Kidney (tissue), 13 donors: ENCODE measurements at regions not wholly inside any gene's neighbourhood (a gene's known extent, or its start where the extent isn't known, plus 50 kb on each side); places are given as distances from the start of the nearest gene placed in this dataset.

Source experiments
- DNase-seq, 5 donors: peaks; one replicate each; pipeline ENCODE4 v3.0.0-alpha.2; 2013 to 2020
- FAIRE-seq: peaks from 2 replicates; lab custom pipeline; 2012; peaks lifted over from hg19 to GRCh38; lab: Jason Lieb, UNC
- H3K27ac ChIP-seq, 2 donors: one replicate each; pipeline ENCODE4 v1.7.0; 2013; ENCODE audit warnings: low read depth in 2 of 2, low read length in 2 of 2, inconsistent platforms in 1 of 2
- H3K27me3 ChIP-seq: one replicate; pipeline ENCODE4 v1.7.1; 2013; ENCODE audit warnings: low read length, inconsistent platforms; ENCODE audit not compliant: control insufficient read depth, insufficient read depth
- H3K36me3 ChIP-seq, 3 donors: one replicate each; pipeline versions ENCODE4 v1.7.0 to v1.7.1; 2013; ENCODE audit warnings: low read length in 3 of 3, control low read depth in 1 of 3, inconsistent platforms in 1 of 3; ENCODE audit not compliant: insufficient read depth in 3 of 3, control insufficient read depth in 2 of 3
- H3K4me1 ChIP-seq, 3 donors: one replicate each; pipeline versions ENCODE4 v1.7.0 to v1.7.1; 2013; ENCODE audit warnings: low read length in 3 of 3, inconsistent platforms in 1 of 3, low read depth in 1 of 3; ENCODE audit not compliant: control insufficient read depth in 2 of 3, insufficient read depth in 2 of 3
- H3K4me3 ChIP-seq, 3 donors: one replicate each; pipeline versions ENCODE4 v1.7.0 to v1.8.1; 2013; ENCODE audit warnings: low read length in 3 of 3, control low read depth in 1 of 3, inconsistent platforms in 1 of 3
- H3K9ac ChIP-seq, 3 donors: one replicate each; pipeline versions ENCODE4 v1.7.0 to v1.7.1; 2013; ENCODE audit warnings: low read length in 3 of 3, control low read depth in 1 of 3, inconsistent platforms in 1 of 3
- H3K9me3 ChIP-seq, 3 donors: one replicate each; pipeline versions ENCODE4 v1.7.0 to v1.7.1; 2013; ENCODE audit warnings: low read length in 3 of 3, control low read depth in 1 of 3, inconsistent platforms in 1 of 3; ENCODE audit not compliant: control insufficient read depth in 2 of 3, insufficient read depth in 1 of 3
- intact Hi-C: fragments of 100-400 bp; cut with DNase I; formaldehyde crosslinking; loops from one replicate; pipeline ENCODE4 v1.11.1; 2022
- TF ChIP-seq, protein P1 (sequence below): IDR thresholded peaks from 3 replicates; pipeline ENCODE4 v1.5.1; 2012; ENCODE audit warnings: mild to moderate bottlenecking, moderate library complexity, borderline replicate concordance; ENCODE audit not compliant: insufficient read depth; ENCODE audit errors: extremely low read depth
- donor health status: control.
- donor health status: control.
- donor health status: control.
- donor health status: control.
- donor health status: control.
- donor health status: DM: yes; HTN: yes; CAD: no.
- donor health status: Normal renal cell carcinoma (clear cell type).

DNA sequence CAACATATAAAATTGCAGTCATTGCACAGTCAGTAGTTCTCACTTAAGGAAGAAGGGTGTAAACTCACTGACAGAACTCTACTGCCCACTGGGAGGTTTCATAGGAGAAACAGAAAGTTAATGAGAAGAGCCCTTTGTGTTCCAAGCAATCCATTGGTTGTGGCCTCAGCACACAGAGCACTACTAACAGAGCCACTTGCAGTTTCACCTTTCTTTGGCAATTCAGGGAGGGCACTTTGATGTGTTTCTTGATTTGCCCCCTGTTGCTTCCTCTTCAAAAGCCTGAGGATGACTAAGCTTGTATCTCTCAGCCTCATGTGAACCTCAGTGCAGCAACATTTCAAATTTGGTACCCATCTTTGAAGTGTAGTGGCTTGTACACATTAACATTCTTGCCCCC lies 409.4 kb downstream of the DMRTA1 start:
- TF ChIP-seq, protein P1, sequence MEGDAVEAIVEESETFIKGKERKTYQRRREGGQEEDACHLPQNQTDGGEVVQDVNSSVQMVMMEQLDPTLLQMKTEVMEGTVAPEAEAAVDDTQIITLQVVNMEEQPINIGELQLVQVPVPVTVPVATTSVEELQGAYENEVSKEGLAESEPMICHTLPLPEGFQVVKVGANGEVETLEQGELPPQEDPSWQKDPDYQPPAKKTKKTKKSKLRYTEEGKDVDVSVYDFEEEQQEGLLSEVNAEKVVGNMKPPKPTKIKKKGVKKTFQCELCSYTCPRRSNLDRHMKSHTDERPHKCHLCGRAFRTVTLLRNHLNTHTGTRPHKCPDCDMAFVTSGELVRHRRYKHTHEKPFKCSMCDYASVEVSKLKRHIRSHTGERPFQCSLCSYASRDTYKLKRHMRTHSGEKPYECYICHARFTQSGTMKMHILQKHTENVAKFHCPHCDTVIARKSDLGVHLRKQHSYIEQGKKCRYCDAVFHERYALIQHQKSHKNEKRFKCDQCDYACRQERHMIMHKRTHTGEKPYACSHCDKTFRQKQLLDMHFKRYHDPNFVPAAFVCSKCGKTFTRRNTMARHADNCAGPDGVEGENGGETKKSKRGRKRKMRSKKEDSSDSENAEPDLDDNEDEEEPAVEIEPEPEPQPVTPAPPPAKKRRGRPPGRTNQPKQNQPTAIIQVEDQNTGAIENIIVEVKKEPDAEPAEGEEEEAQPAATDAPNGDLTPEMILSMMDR = no peak
- intact Hi-C loops = no loop called here
- Histone ChIP-seq H3K9me3 (peaks cover 0 to 16% (median 0%) of the 10 kb centered on the region in 3 donors), H3K27ac (no peak overlapping the region), H3K4me1 (no peaks in the 10 kb centered on the region), H3K36me3 (no peaks in the 10 kb centered on the region), H3K27me3 (no peaks in the 10 kb centered on the region), H3K9ac (no peak overlapping the region), H3K4me3 (no peak overlapping the region)
- DNase-seq (no peak), FAIRE-seq (no peak)

- Histone ChIP-seq H3K9ac (no peak overlapping the region), H3K27ac (no peak overlapping the region), H3K4me1 (no peaks in the 10 kb centered on the region), H3K4me3 (no peak overlapping the region), H3K9me3 (peaks cover 0 to 16% (median 0%) of the 10 kb centered on the region in 3 donors), H3K27me3 (no peaks in the 10 kb centered on the region), H3K36me3 (no peaks in the 10 kb centered on the region)
- TF ChIP-seq, protein P1 = no peak
- DNase-seq (no peak), FAIRE-seq (no peak)
- intact Hi-C loops = no loop called here
These were observed 410.7 kb downstream of the DMRTA1 start for GRCh38 chr9:22857316-22857715.

DNA sequence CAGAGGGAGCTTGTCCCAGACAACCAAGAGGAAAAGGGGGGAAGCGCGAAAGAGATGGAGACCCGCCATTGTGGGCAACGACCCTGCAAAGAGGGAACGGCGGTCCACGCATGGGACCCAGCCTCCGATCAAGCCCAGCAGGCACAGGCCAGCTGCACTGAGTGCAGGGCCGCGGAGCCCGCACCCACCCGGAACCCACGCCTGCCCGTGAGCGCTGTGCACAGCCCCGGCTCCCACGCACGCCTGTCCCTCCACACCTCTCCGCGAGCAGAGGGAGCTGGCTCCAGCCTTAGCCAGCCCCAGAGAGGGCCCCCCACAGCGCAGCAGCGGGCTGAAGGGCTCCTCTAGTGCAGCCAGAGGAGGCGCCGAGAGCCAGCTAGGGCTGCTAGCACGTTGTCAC lies 416.5 kb downstream of the DMRTA1 start:
- intact Hi-C loops = no loop called here
- Histone ChIP-seq H3K36me3 (no peaks in the 10 kb centered on the region), H3K4me1 (no peaks in the 10 kb centered on the region), H3K27ac (no peak overlapping the region), H3K9ac (no peak overlapping the region), H3K27me3 (no peaks in the 10 kb centered on the region), H3K9me3 (peaks cover 0 to 16% (median 0%) of the 10 kb centered on the region in 3 donors), H3K4me3 (no peak overlapping the region)
- DNase-seq (peak in 1 of 5 donors; percentile 66), FAIRE-seq (no peak)
- TF ChIP-seq, protein P1 = no peak

GRCh38 chr9:22863736-22864135 lies 417.1 kb downstream of the DMRTA1 start:
- H3K4me3 ChIP-seq = no peak overlapping the region
- H3K27me3 ChIP-seq = no peaks in the 10 kb centered on the region
- FAIRE-seq (no peak), DNase-seq (no peak)
- no peaks in the 10 kb centered on the region for H3K4me1 ChIP-seq
- TF ChIP-seq, protein P1 = no peak
- H3K27ac ChIP-seq = no peak overlapping the region
- no peak overlapping the region for H3K9ac ChIP-seq
- intact Hi-C loops = no loop called here
- H3K9me3 ChIP-seq = peaks cover 0 to 16% (median 0%) of the 10 kb centered on the region in 3 donors
- H3K36me3 ChIP-seq = no peaks in the 10 kb centered on the region
